ENCODE measurements at regions not wholly inside any gene's neighbourhood (a gene's known extent, or its start where the extent isn't known, plus 50 kb on each side); places are given as distances from the start of the nearest gene placed in this dataset.

DNA sequence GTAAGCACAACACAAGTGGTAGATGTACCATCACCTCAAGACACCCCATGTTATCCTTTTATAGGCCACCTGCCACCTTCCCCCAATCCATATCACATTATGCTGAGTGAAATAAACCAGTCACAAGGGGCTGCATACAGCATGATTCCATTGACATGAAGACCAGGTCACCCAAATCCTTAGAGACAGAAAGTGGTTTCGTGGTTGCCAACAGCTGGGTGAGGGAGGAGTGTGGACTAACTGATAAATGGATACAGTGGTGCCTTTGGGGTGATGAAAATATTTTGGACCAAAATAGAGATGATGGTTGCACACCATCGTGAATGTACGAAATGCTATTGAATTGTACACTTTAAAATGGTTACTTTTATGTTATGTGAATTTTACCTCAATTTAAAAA lies 65.7 kb upstream of the DMD start:
- Histone ChIP-seq H3K36me3 (no peaks in the 10 kb centered on the region), H3K4me3 (no peak overlapping the region), H3K9me3 (no peaks in the 10 kb centered on the region), H3K27ac (no peak overlapping the region), H3K4me1 (no peaks in the 10 kb centered on the region), H3K27me3 (no peaks in the 10 kb centered on the region)
- DNase-seq (no peak), ATAC-seq (no peak)
- TF ChIP-seq, protein P1, sequence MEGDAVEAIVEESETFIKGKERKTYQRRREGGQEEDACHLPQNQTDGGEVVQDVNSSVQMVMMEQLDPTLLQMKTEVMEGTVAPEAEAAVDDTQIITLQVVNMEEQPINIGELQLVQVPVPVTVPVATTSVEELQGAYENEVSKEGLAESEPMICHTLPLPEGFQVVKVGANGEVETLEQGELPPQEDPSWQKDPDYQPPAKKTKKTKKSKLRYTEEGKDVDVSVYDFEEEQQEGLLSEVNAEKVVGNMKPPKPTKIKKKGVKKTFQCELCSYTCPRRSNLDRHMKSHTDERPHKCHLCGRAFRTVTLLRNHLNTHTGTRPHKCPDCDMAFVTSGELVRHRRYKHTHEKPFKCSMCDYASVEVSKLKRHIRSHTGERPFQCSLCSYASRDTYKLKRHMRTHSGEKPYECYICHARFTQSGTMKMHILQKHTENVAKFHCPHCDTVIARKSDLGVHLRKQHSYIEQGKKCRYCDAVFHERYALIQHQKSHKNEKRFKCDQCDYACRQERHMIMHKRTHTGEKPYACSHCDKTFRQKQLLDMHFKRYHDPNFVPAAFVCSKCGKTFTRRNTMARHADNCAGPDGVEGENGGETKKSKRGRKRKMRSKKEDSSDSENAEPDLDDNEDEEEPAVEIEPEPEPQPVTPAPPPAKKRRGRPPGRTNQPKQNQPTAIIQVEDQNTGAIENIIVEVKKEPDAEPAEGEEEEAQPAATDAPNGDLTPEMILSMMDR (IDR thresholded peaks at IDR 0.05): no peak
- intact Hi-C loops (cut with DNase I): no loop called here

DNA sequence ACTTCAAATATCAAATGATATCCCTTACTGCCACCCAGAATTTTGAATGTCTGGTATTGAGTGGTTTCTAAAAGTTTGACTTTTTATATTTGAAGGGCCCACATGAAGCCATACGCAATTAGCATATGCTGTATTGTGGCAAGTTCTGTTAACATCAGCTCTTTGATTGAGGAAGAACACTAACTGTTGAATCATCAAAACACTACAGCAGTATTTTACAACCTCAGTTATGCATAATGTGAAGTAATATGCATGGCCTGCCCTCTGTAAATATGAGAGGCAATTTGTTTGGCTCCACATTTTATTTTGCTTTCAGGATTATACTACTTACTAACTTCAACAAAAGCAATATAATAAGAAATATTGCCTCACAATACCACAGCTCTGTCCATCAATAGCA lies 62.2 kb upstream of the DMD start:
- no peak for DNase-seq
- H3K4me3 ChIP-seq: no peak overlapping the region
- TF ChIP-seq, protein P1 (IDR thresholded peaks at IDR 0.05): no peak
- no peaks in the 10 kb centered on the region for H3K4me1 ChIP-seq
- no peaks in the 10 kb centered on the region for H3K9me3 ChIP-seq
- H3K27me3 ChIP-seq: no peaks in the 10 kb centered on the region
- intact Hi-C loops (cut with DNase I): no loop called here
- H3K36me3 ChIP-seq: no peaks in the 10 kb centered on the region
- no peak overlapping the region for H3K27ac ChIP-seq
- no peak for ATAC-seq

DNA sequence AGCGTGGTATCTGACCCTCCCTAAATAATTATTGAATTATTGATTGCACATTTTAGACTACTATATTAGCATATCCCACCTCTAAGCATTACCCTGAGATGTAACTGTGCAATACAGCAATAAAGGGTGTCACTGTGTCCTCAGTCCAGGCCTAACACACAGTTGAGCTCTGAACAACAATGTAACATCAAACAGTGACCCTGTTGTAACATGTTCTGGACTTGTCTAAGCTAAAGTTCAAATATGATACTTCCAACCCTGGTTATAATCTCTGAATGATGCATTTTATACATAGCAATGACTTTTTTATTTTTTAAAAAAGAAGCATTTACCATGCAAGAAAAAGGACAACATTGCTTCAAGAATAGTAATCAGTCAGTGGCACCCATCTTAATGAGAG lies 61.6 kb upstream of the DMD start:
- Histone ChIP-seq H3K36me3 (no peaks in the 10 kb centered on the region), H3K4me3 (no peak overlapping the region), H3K27ac (no peak overlapping the region), H3K9me3 (no peaks in the 10 kb centered on the region), H3K27me3 (no peaks in the 10 kb centered on the region), H3K4me1 (no peaks in the 10 kb centered on the region)
- intact Hi-C loops (cut with DNase I): no loop called here
- TF ChIP-seq, protein P1 (IDR thresholded peaks at IDR 0.05): no peak
- DNase-seq (no peak), ATAC-seq (no peak)
